H1 (cell line): ENCODE measurements at regions not wholly inside any gene's neighbourhood (a gene's known extent, or its start where the extent isn't known, plus 50 kb on each side); places are given as distances from the start of the nearest gene placed in this dataset.

Experiments used
- TF ChIP-seq, protein P1 (sequence below): IDR thresholded peaks from 2 replicates; pipeline ENCODE4 v1.6.1; 2011; ENCODE audit warnings: low read length, improper control_type of control experiment

DNA sequence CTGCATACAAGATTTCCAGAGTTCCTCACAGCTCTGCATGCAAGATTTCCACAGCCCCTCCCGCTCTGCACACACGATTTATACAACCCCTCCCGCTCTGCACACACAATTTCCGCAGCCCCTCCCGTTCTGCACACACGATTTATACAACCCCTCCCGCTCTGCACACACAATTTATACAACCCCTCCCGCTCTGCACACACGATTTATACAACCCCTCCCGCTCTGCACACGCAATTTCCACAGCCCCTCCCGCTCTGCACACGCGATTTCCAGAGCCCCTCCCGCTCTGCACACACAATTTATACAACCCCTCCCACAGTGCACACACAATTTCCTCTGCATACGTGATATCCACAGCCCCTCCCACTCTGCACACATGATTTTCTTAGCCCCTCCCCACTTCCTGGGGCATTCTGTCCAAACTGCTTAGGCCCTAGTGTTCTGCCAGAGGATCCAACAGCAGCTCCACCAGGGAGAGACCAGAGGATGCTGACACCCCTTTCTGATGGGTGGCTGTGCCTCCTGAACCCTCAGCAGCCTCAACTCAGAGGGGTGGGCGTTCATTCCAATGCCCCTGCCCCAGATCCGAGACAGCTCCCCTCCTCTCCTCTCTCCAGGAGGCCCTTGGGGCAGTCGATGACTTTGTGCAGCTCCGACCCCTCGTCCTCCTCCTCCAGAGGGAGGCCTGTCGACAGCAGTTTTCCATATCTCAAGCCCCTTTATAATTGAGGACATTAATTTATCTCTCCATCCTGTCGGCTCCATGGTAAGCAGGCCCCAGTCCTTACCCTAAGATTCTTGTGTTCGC lies 671.7 kb downstream of the BRD1 start (continued):
- TF ChIP-seq, protein P1, sequence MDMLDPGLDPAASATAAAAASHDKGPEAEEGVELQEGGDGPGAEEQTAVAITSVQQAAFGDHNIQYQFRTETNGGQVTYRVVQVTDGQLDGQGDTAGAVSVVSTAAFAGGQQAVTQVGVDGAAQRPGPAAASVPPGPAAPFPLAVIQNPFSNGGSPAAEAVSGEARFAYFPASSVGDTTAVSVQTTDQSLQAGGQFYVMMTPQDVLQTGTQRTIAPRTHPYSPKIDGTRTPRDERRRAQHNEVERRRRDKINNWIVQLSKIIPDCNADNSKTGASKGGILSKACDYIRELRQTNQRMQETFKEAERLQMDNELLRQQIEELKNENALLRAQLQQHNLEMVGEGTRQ, result no peak
